Left colon (tissue), 2 donors: ENCODE measurements at regions not wholly inside any gene's neighbourhood (a gene's known extent, or its start where the extent isn't known, plus 50 kb on each side); places are given as distances from the start of the nearest gene placed in this dataset.

Experiments
- ATAC-seq: fragments of 200-7000 bp; cut with Tn5 transposase; one replicate; pipeline ENCODE4 v1.9.1; 2020; ENCODE audit warnings: mild to moderate bottlenecking, moderate library complexity
- DNase-seq, 2 donors: peaks; one replicate each; pipeline ENCODE4 v3.0.0-alpha.2; 2020
- intact Hi-C, 2 donors: fragments of 100-400 bp; cut with DNase I in 1 of 2; cut with micrococcal nuclease in 1 of 2; formaldehyde crosslinking; loops; one replicate each; pipeline versions ENCODE4 v1.11.2 to v1.14.0; 2022; cut with DNase I, micrococcal nuclease
- donor health status: DM: no; HTN: no; CAD: no.
- donor health status: DM: yes; HTN: yes; CAD: no.

- ATAC-seq (no peak), DNase-seq (no peak)
- intact Hi-C loops, result no loop called here
Observed at GRCh38 chr9:105128908-105129600, 115.4 kb upstream of the SLC44A1 start.

DNA sequence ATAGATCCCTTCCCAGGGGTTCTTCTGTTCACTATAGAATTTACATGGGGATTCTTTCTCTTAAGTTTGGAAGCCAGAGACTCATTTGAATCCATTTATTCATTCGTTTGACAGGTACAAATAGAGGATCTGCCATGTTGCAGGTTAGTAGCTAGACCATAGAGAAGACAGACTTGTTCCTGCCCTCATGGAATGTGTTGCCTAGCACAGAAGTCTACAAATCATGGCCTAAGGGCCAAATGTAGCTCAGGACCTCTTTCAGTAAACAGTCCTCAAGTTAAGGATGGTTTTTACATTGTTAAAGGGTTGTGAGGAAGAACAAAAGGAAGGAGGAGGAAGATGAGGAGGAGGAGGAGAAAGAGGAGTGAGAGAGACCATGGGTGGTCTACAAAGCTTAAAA, 114.7 kb upstream of the SLC44A1 start:
- intact Hi-C loops, result no loop called here
- no peak for ATAC-seq
- DNase-seq, result no peak

DNA sequence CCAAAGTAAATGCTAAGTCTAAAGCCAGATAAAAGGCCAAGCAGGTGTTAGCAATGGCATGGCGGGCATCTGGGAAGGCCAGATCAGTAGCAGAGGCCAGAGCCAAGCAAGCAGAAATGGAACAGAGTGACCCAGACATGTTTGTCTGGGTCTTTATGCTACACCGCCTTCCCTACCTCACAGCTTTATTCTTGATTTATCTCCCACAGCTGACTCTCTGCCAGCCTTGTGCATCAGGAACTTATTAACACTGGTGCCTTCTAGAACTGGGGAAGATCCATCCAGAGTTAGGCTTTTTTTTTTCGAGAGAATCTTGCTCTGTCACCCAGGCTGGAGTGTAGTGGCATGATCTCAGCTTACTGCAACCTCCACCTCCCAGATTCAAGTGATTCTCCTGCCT, 112.5 kb upstream of the SLC44A1 start:
- DNase-seq, result no peak
- intact Hi-C loops, result no loop called here
- no peak for ATAC-seq

- intact Hi-C loops, result no loop called here
- ATAC-seq, result no peak
Observed at GRCh38 chr9:105132606-105133005, 111.8 kb upstream of the SLC44A1 start.

DNA sequence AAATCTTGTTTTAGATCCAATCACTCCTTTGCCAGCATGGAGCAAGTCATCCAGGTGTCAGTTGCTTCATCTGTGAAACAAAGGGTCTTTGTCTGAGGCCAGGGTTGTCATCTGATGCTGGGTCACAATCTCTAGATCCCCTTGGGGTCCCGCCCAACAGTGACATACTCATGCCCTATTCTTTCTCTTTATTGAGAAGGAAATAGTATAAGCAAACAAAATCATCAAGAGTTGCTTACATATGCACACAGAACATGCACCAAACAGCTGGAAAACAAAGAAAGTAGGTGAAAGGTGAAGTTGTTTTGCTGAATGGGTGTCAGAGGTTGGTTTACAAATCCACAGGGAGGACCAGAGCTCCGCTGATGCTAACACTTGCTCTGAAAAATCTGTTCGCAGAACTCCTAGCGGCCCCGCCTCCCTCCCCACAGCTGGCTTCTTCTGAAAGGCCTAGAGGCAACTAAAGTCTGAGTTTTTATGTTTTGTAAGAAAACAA, 106.1 kb upstream of the SLC44A1 start:
- peak; percentile 63 for ATAC-seq
- intact Hi-C loops, result no loop called here
- DNase-seq, result peak in 1 of 2 donors; percentile 22

More at GRCh38 chr9:105132606-105133005, 111.8 kb upstream of the SLC44A1 start:
- no peak for DNase-seq

DNA sequence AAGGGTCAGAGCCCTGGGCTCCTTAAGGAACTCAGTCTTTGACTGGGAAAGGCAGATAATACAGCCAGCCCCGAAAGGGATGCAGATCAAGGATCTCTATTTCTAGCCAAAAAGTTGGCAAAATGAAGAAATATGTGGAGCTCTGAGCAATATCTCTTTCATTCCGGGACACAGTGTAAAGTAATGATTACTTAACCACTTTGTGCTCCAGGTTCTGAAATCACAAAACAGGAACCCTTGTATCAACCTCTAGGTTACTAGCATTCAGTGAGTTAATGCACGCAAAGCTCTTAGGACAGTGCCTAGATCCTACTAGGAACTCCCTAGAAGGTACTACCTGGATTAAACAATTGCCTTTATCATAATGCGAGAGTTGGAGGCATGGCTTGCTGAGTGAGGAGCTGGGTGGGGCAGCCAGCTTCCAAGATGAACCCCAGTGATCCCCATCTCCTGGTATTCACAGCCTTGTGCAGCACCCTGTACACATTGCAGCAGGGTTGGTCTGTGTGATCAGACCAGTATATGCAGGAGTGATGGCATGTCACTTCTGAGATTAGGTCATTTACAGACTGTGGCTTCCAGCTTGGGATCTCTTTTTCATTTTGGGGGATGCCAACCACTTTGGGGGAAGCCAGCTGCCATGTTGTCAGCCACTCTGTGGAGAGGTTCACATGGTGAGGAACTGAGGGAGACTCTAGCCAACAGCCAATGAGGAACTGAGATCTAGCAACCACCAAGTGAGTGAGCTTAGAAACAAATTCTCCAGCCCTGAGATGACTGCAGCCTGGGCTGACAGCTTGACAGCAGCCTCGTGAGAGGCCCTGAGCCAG, 103.1 kb upstream of the SLC44A1 start:
- no peak for ATAC-seq
- intact Hi-C loops, result no loop called here
- DNase-seq, result no peak

GRCh38 chr9:105141976-105142250, 102.5 kb upstream of the SLC44A1 start:
- intact Hi-C loops, result no loop called here
- ATAC-seq, result no peak
- no peak for DNase-seq

- intact Hi-C loops, result no loop called here
Observed at GRCh38 chr9:105142406-105143135, 101.9 kb upstream of the SLC44A1 start.

GRCh38 chr9:105143136-105143430, 101.4 kb upstream of the SLC44A1 start:
- intact Hi-C loops, result no loop called here
- ATAC-seq, result no peak
- no peak for DNase-seq

More at GRCh38 chr9:105142406-105143135, 101.9 kb upstream of the SLC44A1 start:
- DNase-seq (no peak), ATAC-seq (no peak)

- intact Hi-C loops, result no loop called here
- no peak for DNase-seq
- ATAC-seq, result peak; percentile 66
Observed at GRCh38 chr9:105144076-105144475, 100.4 kb upstream of the SLC44A1 start.

- no peak for ATAC-seq
- intact Hi-C loops, result loop anchor here in 1 of 2 donors (5.0 kb wide), 1 partner anchor 218 kb away; the partner anchor contains the start of gene ABCA1
Observed at GRCh38 chr9:105144841-105145240, 99.6 kb upstream of the SLC44A1 start.

DNA sequence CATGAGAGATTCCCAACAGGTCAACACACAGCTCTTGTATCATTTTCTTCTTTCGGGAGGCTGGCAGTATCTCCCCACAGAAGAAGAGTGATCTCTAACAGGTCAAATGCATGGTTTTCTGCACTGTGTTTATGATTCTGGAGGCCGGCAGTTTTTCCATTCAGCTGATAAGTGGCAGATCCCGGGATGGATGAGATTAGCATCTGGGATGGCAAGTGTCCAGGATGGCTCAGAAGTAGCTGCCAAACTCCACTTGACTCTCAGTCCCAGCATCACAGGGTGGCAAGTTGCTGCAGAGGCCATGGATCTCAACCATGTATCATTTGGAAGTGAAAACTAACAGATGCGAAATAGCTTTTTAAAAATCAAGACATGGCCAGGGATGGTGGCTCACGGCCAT, 97.8 kb upstream of the SLC44A1 start:
- intact Hi-C loops, result loop anchor here in 1 of 2 donors (5.0 kb wide), 1 partner anchor 219 kb away; the partner anchor contains the start of gene ABCA1
- ATAC-seq (no peak), DNase-seq (no peak)

More at GRCh38 chr9:105144841-105145240, 99.6 kb upstream of the SLC44A1 start:
- DNase-seq, result no peak

- peak; percentile 92 for ATAC-seq
- no peak for DNase-seq
- intact Hi-C loops, result loop anchor here in 1 of 2 donors (5.0 kb wide), 1 partner anchor 220 kb away; the partner anchor contains the start of gene ABCA1
Observed at GRCh38 chr9:105147110-105147871, 97.2 kb upstream of the SLC44A1 start.

DNA sequence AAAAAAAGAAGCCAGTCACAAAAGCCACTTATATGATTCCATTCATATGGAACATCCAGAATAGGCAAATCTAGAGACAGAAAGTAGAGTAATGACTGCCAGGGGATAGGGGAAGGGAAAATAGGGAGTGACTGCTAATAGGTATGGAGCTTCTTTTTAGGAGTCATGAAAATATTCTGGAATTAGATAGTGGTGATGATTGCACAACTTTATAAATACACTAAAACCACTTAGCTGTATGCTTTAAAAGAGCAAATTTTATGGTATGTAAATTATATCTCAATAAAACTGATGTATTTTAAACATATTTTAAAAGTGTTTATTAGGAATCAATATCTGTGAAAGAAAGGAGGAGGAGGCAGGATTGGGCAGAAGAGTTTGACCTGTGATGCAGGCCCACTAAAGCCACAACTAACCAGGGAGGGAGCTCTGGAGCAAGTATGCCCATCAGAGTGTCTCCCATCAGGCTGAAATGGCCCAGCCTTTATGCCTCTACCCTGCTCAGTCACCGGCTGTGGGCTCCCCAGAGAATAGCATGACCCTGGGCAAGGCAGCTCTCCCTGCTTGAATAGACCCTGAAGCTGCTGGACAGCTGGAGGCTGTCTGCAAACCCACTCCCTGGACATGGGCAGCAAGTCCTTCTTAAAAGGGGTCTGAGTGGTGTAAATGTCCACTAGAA, 96.0 kb upstream of the SLC44A1 start:
- DNase-seq, result no peak
- ATAC-seq, result no peak
- intact Hi-C loops, result loop anchor here in 1 of 2 donors (5.0 kb wide), 1 partner anchor 221 kb away; the partner anchor contains the start of gene ABCA1

DNA sequence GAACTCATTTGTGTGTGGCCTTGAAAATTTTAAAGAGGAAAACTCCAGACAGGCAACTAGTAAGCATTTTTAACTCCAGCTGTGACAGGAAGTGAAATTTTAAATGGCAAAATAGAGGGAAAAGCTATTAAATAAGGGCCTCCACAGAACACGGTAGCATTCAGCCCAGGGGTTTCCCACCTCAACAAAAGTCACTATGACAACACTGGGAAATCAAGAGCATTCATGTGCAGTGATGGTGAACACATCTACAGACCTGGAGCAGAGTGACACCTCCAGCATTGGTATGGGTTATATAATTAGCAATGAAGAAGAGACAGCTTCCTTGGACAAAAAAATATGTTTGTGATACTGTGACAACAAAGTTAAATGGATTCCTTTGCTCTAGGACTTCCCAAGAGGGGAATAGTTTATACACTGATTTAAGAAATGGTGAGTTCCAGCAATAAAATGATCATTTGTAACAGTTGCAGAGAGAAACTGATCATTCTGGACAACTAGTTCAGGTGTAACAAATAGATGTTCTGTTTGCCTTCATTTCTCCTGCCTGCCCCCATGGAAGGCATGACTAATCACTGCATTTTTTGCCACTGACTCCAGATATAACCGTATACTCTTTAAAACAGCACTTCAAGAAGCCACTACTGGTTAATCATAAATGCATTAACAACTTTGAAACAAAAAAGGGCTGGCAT, 93.3 kb upstream of the SLC44A1 start:
- ATAC-seq (no peak), DNase-seq (no peak)
- intact Hi-C loops, result loop anchor here in 1 of 2 donors (5.0 to 10.0 kb wide), 3 partner anchors 84 to 264 kb away; no protein-coding TSS in a partner anchor

DNA sequence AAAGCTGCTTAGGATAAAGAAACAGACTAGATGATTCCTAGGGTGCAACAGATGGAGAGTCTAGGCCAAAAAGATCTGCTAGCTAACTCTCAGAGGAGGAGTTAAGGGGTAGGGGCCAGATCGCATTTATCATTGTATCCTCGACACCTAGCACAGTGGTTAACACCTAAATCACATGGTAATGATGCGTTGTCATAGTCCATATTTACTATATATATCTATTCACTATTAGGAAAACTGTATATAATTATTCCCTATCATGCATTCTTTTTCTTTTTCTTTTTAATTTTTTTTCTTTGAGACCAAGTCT, 92.8 kb upstream of the SLC44A1 start:
- intact Hi-C loops, result loop anchor here in 1 of 2 donors (5.0 to 10.0 kb wide), 3 partner anchors 84 to 263 kb away; no protein-coding TSS in a partner anchor
- DNase-seq, result no peak
- no peak for ATAC-seq

DNA sequence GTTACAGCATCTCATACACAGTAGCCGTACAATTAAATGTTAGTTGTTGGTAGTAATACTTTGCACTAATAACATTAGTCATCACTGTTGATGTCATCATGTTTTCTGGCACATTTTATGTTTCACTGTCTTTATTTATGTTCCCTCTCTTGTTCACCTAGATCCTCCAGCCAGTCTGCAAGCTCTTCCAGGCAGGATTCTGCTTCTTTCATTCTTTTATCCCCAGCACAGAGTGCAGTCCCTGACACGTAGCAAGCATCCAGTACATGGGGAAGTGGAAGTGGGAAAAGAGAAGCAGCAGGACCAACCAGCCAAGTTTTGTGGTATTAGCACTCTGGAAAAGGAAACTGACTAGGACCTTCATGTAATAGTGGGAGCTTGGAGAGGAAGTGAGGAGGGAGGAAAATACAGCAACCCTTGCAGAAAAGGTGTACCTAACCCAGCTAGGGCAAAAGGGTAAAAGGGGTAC, 89.7 kb upstream of the SLC44A1 start:
- DNase-seq (no peak), ATAC-seq (no peak)
- intact Hi-C loops, result loop anchor here in 1 of 2 donors (5.0 to 10.0 kb wide), 3 partner anchors 87 to 260 kb away; no protein-coding TSS in a partner anchor
